Occipital lobe (tissue), 1 donor: ENCODE measurements at regions not wholly inside any gene's neighbourhood (a gene's known extent, or its start where the extent isn't known, plus 50 kb on each side); places are given as distances from the start of the nearest gene placed in this dataset.

ENCODE experiments used
- DNase-seq: peaks from one replicate; lab custom pipeline; 2025; lab: John Stamatoyannopoulos, UW

- no peak for DNase-seq
Measured at GRCh38 chr17:69762766-69763165, 312.3 kb upstream of the KCNJ16 start.

DNA sequence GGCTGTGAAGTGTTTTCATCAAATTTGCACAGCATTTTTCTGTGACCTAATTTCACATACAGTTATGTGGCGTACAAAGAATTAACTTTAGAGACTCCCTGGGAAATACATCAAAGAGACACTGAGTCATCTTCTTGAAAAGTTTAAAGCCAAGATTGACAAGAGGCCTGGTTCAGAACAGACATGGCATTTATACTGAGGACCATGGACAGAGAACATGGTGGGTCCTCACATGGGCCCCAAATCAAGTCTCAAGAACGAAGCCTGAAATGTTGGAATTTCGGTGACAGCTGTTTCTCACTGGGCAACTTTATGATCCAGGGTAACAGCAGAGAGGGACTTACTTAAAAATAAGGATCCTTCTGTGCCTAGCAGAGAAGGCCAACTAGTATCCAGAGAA, 311.5 kb upstream of the KCNJ16 start:
- DNase-seq: no peak

DNA sequence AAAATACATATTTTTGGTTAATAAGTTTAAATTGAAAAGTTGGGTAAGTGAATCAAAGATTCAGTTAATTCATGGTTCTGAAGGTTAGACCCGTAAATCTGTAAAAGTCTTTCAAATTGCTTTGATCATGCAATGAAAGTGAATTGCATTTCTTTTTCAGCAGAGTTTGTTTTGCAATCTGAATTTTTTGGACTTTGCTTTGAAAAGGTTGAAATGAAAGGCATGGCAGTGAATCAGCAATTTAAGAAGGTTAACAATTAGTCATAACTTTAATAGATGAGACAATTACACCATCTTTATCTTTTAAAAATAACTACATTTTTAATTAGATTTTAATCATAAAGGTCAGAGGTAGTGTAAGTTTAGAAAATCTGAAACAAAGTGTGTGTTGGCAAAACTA, 310.9 kb upstream of the KCNJ16 start:
- no peak for DNase-seq

GRCh38 chr17:69769050-69769449, 306.0 kb upstream of the KCNJ16 start:
- DNase-seq: no peak

DNA sequence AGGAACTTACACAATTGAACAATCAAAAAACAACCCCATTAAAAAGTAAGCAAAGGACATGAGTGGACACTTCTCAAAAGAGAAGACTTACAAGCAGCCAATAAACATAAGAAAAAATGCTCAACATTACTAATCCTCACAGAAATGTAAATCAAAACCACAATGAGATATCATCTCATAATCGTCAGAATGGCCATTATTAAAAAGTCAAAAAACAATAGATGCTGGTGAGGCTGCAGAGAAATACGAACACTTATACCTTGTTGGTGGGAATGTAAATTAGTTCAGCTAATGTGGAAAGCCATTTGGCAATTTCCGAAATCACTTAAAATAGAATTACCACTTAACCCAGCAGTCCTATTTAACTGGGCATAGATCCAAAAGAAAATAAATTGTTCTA, 301.9 kb upstream of the KCNJ16 start:
- DNase-seq: no peak

- no peak for DNase-seq
Measured at GRCh38 chr17:69779378-69780214, 295.4 kb upstream of the KCNJ16 start.

DNA sequence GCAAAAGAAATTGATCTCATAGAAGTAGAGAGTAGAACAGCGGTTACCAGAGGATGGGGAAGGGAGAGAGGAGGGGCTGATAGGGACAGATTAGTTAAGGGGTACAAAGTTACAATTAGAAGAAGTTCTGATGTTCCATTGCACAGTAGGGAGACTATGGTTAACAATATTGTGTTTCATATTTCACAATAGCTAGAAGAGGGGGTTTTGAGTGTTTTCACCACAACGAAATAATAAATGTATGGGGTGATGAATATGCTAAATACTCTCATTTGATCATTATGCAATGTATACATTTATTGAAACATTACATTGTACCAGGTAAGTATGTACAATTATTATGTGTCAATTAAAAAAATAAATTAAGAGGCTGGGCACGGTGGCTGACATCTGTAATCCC, 291.2 kb upstream of the KCNJ16 start:
- no peak for DNase-seq

DNA sequence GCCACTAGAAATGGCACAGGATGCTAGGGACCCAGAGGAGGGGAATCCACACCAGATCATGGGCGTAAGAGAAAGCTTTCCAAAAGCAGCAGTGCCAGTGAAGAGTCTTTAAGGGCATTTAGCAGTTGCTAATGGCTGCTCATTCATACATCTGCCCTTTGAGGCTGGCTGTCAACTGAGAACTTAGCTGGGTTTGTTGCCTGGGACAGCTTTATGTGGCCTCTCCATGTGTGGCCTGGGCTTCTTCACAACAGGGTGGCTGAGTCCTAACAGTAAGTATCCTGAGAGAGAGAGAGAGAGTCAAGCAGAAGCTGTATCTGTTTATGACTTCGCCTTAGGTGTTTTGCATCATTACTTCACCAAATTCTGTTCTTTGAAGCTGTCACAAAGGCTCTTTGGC, 286.1 kb upstream of the KCNJ16 start:
- no peak for DNase-seq

- DNase-seq: no peak
Measured at GRCh38 chr17:69796078-69796477, 278.9 kb upstream of the KCNJ16 start.

DNA sequence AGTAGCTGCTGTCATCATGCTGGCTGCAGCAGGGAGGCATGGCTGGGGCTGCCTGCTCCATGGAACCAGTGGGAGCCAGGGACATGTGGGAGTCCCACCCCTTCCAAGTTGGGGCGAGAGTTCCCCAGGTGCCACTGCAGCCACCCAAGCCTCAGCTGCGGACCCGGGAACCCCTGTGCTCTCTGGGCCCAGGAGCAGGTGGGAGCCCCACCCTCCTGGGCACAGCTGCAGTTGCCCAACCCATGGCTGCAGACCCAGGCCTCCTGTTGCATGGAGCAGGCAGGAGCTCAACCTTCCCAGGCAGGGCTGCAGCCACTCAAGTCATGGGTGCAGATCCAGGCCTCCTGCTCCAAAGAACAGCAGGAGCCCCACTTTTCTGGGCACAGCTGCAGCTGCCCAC, 274.2 kb upstream of the KCNJ16 start:
- no peak for DNase-seq

DNA sequence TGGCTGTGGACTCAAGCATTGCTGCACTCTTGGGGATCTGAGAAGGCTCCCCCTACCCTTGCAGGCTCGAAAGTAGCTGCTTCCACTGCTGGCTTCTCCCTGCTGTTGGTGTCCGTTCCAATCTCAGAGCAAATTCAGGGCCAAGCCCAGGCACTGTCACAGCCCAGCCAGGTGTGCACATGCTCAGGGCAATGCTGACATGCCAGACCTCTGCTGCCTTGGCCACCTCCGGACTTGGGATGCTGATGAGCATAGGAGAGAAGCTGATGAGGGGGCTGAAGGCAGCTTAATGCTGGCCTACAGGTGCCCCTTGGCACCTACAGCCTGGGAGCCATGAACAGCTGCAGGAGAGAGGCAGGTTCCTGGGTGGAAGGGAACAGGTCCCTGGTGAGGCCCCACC, 273.7 kb upstream of the KCNJ16 start:
- DNase-seq: no peak

DNA sequence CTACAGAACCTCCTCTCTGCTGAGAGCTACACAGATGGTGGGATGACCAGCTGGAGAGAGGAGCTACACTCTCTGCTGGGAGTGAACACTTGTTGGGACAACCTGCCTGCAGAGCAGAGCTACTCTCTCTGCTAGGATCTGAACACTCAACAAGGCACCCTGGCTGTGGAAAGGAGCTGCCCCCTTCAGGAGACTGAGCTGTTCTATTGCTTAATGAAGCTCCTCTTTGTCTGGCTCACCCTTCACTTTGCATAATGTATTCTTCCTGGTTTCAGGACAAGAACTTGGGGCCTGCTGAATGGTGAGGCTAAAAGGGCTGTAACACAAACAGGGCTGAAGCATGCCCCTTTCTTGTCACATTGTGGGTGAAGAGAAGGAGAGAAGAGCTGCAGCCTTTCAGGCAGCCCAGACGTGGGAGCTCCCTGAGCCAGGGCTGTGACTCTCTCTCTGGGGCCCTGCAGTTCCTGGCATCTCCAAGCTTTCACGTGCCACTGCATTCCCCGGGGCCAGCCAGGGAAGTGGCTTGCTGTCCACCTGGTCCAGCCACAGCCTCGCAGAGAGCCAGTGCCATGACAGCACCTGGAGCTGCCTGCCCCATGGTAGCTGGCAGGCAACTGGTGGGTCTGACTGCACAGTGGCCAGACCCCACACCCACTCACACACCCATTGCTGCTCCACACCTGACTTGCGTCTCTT, 272.8 kb upstream of the KCNJ16 start:
- DNase-seq: no peak

- no peak for DNase-seq
Measured at GRCh38 chr17:69809331-69809730, 265.7 kb upstream of the KCNJ16 start.

- no peak for DNase-seq
Measured at GRCh38 chr17:69810326-69810965, 264.6 kb upstream of the KCNJ16 start.

DNA sequence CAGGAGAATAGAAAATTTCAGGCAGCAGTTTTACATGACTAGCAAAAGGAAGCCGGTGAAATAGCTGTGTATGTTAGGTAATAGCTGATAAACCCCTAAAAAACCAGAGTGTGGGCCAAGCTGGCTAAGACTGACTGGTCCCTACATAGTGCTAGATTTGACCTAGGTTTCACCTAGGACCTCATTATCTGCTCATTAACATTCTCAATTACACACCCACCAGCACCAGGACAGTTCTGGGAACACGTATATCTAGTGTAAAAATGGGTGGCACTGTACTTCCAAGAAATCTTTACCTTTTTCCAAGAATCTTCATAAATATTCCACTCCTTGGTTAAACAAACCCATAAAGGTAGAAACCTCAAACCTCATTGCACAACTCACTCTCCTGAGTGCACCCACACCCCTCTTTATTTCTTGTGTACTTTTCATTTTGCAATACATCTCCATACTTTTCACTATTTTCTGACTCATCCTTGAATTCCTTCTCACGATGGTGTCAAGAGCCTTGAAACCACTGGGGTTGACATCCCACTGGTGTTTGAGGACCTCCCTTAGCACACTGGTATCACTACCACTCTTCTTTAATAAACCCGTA, 262.7 kb upstream of the KCNJ16 start:
- no peak for DNase-seq

- no peak for DNase-seq
Measured at GRCh38 chr17:69814031-69814430, 261.0 kb upstream of the KCNJ16 start.

- no peak for DNase-seq
Measured at GRCh38 chr17:69815406-69815805, 259.6 kb upstream of the KCNJ16 start.

GRCh38 chr17:69818467-69818866, 256.6 kb upstream of the KCNJ16 start:
- DNase-seq: no peak

DNA sequence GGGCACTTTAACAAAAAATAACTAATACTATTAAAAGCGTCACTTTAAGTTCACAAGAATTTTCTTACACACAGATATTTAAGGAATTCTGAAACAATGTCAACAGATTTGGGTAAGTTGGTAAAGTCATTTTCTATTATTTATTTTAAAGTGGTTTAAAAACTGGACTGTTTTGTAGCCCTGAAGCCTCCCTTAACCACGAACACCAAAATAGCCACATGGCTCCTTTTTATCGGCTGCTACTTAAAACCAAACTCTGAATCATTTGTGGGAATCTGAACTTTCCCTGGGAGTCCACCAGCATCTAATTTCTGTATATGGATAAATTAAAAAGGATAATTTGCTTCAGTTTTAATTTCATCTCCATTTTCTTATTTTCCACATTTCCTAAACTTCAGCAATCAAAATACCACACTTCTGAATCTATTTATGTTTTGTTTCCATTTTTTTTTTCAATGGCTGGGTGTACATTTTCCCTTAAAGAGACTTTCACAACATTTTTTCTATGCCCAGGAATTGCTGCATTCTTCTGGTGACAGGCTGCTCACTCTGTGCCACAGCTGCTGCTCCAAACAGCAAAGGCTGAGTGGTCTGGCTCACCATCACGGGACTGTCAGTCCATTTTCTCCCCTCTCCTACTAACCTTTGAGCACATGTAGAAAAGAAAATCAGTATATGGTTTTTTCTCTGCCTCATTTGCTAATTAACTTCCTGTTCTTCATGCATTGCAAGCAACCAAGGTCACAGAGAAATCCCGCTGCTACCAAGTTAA, 255.5 kb upstream of the KCNJ16 start:
- no peak for DNase-seq

- DNase-seq: no peak
Measured at GRCh38 chr17:69820876-69821473, 254.1 kb upstream of the KCNJ16 start.

- no peak for DNase-seq
Measured at GRCh38 chr17:69822314-69822875, 252.6 kb upstream of the KCNJ16 start.
